ENCODE measurements at regions not wholly inside any gene's neighbourhood (a gene's known extent, or its start where the extent isn't known, plus 50 kb on each side); places are given as distances from the start of the nearest gene placed in this dataset.
"Not testable (repeated sequence)": the region's sequence is repeated elsewhere in the genome, so short reads cannot be mapped to it uniquely, and the experiment has no call there.

DNA sequence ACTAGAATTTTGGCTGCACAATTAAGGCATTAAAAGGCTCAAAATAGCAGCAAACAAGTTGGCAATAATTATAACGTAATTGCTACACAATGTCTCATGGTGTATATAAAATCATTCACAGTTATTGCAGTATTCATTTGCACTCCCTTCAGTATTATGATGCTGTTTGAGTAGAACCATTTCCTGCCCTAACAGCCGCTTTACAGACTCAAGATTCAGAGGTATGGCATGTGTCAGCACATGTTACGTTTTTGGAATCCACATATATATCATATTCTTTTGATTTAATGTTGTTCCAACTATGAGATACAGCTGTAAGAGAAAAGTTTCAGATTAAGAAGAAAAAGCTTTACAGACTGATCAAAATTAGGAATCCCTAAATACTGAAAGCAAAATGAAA lies 56.3 kb upstream of the NCKAP5 start:
- no peak for DNase-seq

DNA sequence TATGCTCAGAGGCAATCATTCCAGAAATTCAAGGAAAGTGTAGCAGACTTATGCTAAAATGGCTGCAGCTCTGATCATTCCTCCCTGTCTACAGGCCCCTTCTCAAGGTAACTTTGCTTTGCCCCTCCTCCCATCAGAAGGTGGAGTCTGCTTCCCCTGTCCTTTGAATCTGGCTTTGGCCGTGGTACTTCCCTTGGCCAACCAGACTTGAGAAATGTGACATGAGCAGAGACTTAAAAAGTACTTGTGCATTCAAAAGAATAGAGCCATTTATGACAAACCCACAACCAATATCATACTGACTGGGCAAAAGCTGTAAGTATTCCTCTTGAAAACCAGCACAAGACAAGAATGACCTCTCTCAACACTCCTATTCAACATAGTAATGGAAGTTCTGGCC lies 59.5 kb upstream of the NCKAP5 start:
- DNase-seq, result no peak

GRCh38 chr2:133633309-133633708 lies 65.0 kb upstream of the NCKAP5 start:
- DNase-seq, result no peak

- no peak for DNase-seq
Measured at GRCh38 chr2:133633881-133634409, 65.7 kb upstream of the NCKAP5 start.

DNA sequence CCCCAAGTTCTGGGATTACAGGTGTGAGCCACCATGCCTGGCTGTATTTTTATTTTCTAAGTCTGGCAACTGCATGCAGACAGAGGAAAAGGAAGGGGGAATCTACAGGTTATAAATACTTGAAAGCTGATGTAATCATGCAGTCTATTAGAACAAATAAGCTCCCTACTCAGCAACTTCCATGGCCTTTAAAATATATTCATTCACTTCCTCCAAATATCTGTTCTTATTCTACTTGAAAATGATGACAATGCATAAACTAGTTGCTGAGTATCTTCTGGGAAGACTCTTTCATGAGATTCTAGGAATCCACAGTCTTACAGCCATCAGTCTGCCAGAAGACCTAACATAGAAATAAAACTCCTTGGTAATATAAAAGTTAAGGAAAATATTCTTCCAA lies 66.9 kb upstream of the NCKAP5 start:
- no peak for DNase-seq

GRCh38 chr2:133636287-133636686 lies 68.0 kb upstream of the NCKAP5 start:
- DNase-seq, result no peak

DNA sequence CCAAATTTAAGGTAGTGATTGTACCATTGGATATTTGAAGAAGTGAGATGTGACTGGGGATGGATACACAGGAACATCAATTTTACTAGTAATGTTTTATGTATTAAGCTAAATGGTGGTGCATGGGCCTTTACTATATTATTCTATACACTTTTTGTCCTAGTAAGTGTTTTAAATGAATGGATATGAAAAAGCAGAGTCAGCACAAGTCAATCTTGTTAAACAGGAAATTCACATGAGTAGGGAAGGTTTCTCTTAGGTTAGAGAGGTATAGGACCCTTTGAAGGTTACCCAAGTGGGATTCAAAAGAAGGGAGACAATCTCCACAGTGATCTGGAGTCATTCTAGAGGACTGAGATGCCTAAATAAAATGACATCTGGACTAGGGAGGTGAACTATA lies 71.8 kb upstream of the NCKAP5 start:
- DNase-seq, result no peak

DNA sequence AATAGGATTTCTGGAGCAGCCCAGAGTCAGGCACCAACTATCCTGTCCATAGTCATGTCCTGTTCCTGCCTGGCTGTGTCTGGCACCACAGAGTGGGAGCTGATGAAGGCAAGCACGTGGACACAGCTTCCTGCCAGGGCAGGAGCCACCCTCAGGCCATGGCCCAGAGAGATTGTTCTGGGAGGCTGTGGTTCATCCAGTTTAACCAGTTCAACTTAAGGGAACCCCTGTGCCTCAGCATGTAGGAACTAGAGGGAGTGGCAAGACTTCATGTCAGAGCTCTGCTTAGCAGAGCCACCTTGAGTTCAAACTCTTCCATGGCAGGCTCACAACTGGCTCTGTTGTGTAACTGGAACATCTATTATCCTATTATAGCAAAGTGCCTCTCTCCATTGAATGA lies 73.2 kb upstream of the NCKAP5 start:
- DNase-seq, result no peak

GRCh38 chr2:133641942-133642725 lies 73.9 kb upstream of the NCKAP5 start:
- no peak for DNase-seq

DNA sequence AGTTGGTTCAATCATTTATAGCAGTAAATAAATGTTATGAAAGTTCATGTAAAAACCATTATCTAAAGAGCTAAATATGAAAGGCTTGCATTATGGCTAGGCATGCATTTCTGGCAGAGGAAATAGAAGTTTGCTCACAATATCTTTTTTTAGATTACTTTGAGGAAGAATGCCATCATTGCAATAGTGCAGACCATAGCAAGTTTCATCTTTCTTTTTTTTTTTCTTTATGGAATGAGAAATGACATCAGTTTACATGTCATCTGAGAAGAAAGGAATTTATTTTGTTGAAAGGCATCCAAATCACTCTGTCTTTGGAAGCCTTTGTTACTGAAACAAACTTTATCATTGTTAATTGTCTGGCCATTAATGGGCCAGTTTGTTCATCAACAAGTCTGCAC lies 74.5 kb upstream of the NCKAP5 start:
- no peak for DNase-seq

GRCh38 chr2:133643863-133644262 lies 75.6 kb upstream of the NCKAP5 start:
- DNase-seq, result no peak

GRCh38 chr2:133644846-133645245 lies 76.6 kb upstream of the NCKAP5 start:
- no peak for DNase-seq

DNA sequence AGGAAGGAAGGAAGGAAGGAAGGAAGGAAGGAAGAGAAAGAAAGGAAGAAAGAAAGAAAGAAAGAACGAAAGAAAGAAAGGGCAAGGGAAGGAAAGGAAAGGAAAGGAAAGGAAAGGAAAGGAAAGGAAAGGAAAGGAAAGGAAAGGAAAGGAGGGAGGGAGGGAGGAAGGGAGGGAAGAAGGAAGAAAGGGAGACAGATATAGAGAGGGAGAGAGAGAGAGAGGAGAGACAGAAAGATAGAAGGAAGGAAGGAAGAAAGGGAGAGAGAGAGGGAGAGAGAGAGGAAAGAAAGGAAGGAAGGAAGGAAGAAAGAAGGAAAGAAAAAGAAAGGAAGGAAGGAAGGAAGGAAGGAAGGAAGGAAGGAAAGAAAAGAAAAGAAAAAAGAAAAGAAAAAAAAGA lies 79.1 kb upstream of the NCKAP5 start:
- DNase-seq, result not testable (repeated sequence)

DNA sequence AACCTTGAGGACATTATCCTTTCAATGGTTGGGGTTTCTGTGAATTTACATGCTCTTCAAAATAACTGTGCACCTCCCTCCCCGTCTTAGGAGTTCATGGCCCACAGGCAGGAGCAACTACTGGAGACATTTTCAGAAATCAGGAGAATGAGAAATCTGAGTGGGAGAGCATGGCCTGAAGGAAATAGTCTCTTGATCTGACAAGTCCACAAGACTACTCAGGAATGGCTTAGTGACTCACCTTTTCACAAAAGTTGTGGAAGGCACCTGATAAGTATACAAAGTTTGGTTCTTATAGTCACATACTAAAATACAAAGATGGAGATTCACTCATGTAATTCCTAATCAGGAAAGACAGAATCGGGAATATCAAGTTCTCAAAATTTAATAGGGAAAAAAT lies 83.6 kb upstream of the NCKAP5 start:
- no peak for DNase-seq

- no peak for DNase-seq
Measured at GRCh38 chr2:133652398-133652797, 84.1 kb upstream of the NCKAP5 start.

DNA sequence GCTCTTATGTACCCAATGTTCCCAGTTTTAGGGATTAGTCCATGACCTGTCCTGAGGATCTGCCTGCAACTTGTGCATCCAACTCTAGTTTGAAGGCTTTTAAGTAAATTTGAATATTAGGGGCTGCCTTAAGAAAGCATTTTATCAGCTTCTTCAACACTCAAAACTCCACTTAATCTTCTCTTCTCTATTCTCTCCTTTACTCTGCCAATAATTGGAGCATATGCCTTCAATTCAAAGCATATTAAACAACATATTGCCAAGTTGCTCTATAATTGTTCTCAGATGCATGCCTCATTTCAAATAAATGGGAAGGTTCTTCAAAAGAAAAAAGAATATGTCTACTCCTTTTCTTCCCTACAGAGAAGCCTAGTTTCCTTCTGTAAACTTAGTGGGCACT lies 84.8 kb upstream of the NCKAP5 start:
- DNase-seq, result no peak

- no peak for DNase-seq
Measured at GRCh38 chr2:133654949-133655348, 86.7 kb upstream of the NCKAP5 start.

- DNase-seq, result no peak
Measured at GRCh38 chr2:133655610-133656009, 87.3 kb upstream of the NCKAP5 start.

GRCh38 chr2:133657591-133657990 lies 89.3 kb upstream of the NCKAP5 start:
- DNase-seq, result no peak

DNA sequence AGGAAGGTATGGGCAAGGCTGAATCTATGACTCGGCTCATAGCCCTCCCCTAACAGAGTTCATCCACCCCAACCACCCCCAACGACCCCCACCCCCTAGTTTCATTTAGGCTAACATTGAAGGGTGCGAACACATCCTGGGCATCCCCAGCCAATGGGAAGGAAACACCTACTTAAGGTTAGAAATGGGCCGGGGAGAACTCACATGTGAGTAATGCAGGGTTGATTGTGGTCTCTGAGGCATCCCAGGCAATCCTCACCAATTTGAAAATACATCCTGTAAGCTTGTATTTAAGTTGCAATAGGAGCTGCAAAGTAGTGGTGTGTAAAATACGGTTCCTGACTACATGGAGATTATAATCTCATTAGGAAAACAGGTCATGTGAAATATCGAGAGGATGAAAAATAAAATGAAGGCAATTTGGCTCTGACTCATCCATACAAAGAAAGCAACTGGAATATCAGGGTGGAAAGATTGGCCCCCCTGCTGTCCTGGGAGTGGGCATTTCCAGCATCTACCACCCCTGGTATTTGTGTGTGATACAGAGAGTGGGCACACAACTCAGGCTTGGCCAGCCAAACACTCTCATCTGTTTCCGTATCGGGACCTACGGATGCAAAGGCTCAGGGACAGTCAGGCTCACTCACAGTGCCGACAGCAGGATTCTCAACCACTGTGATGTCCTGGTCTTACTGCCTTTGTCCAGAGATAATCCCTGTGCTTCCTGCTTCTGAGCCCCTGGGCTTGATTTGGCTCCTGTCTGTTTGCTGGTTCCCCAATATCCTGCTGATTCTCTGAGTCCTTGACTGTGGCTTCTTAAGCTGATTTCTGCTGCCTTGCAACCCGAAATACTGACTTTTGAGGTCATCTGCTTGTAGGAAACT lies 90.0 kb upstream of the NCKAP5 start:
- no peak for DNase-seq

DNA sequence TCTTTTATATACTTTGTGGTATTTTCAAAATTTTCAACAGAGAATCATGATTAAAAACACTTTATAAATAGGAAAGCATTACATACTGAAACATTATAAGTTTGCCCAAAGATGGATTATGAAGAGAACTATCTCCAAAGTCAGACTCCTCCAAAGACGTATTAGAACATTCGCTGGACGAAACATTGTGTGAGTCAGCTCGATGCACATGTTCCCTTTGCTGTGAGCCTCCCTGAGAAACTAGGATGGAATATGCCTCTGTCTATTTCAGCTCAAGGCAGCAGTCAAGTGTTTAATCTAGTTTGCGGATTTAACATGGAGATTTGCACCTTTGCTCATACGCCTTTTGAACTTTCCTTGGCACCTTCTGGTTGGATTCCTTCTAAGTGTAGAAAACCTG lies 92.2 kb upstream of the NCKAP5 start:
- DNase-seq, result no peak

DNA sequence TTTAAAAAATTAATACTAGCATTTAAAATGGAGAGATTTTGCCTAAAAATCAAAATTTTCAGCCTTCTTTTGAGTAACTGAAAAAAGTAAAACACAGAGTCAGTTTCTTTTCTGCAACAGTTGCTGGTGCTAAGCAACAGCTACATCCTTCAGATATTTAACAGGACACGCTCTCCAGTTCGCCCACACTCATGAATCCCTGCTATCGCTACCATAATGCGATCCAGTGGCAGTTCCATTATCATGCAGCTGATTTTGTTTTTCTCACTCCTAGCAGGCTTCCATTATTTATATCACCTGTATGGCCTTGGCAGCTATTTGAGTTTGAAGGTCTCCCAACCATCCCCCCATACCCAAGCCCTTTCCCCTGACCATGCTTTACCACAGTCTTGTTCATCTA lies 93.1 kb upstream of the NCKAP5 start:
- no peak for DNase-seq

DNA sequence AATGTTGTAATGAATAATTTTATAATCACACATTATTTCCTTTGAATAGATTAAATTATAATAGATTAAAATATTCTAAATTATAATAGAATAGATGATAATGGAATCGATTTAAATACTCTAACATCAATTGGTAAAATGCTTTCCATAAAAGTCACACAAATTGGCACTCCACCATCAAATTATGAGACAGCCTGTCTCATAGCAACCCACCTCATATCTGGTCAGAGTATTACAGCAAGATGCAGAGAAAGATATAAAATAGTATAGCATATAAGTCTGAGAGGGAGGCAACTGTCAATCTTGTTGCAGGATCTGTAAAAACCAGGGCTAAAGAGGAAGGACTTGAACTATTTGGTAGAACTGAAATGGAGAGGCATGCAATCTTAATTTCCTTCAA lies 98.4 kb upstream of the NCKAP5 start:
- no peak for DNase-seq

DNA sequence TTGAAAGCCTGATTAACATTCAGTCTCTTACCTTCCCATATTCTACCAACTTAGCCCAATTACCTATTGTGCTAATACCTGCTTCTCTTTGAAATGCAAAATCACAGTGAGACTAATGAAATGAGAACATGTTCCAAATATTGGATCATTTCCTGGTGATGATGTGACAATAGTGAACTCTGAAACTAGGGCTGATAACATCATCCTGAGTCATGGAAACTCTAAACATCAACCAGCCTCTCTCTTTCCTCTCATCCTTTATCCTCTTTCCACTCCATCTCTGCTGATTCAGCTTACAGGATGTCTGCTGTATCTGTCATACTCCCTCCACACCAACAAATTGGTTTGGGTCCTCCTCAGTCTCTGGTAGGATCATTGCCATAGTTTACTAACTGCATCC lies 98.8 kb upstream of the NCKAP5 start:
- no peak for DNase-seq
